RWPE2 (cell line): ENCODE measurements at regions not wholly inside any gene's neighbourhood (a gene's known extent, or its start where the extent isn't known, plus 50 kb on each side); places are given as distances from the start of the nearest gene placed in this dataset.
"Not testable (repeated sequence)": the region's sequence is repeated elsewhere in the genome, so short reads cannot be mapped to it uniquely, and the experiment has no call there.

Source experiments
- ATAC-seq: fragments of 200-7000 bp; cut with Tn5 transposase; 3 replicates; pipeline ENCODE4 v1.9.1; 2021; ENCODE audit warnings: low read depth
- DNase-seq: peaks from one replicate; pipeline ENCODE4 v3.0.0-alpha.2; 2020; ENCODE audit warnings: low spot score
- H3K27ac ChIP-seq: fragments of 450-650 bp; 2 replicates; pipeline ENCODE4 v1.5.1; 2017; ENCODE audit warnings: mild to moderate bottlenecking; ENCODE audit not compliant: poor library complexity, severe bottlenecking
- H3K27me3 ChIP-seq: fragments of 250-450 bp; sonication (Bioruptor Pico); 2 replicates; pipeline ENCODE4 v1.5.1; 2021; ENCODE audit warnings: mild to moderate bottlenecking, moderate library complexity; ENCODE audit not compliant: insufficient read depth, poor library complexity, severe bottlenecking
- H3K36me3 ChIP-seq: fragments of 250-450 bp; sonication (Bioruptor Pico); 2 replicates; pipeline ENCODE4 v1.5.1; 2020; ENCODE audit warnings: low read depth, mild to moderate bottlenecking, moderate library complexity
- H3K4me1 ChIP-seq: fragments of 250-450 bp; sonication (Bioruptor Pico); 2 replicates; pipeline ENCODE4 v1.5.1; 2021; ENCODE audit warnings: mild to moderate bottlenecking, moderate library complexity; ENCODE audit not compliant: insufficient read depth, poor library complexity, severe bottlenecking
- H3K4me3 ChIP-seq: fragments of 250-450 bp; sonication (Bioruptor Pico); 2 replicates; pipeline ENCODE4 v1.5.1; 2021; ENCODE audit warnings: mild to moderate bottlenecking, moderate library complexity; ENCODE audit not compliant: severe bottlenecking
- H3K9me3 ChIP-seq: fragments of 250-450 bp; sonication (Bioruptor Pico); 2 replicates; pipeline ENCODE4 v1.5.1; 2021; ENCODE audit warnings: mild to moderate bottlenecking, moderate library complexity; ENCODE audit not compliant: severe bottlenecking
- TF ChIP-seq, protein P1 (sequence below): fragments of 450-650 bp; IDR thresholded peaks from one replicate; pipeline ENCODE4 v1.5.1; 2017; ENCODE audit warnings: mild to moderate bottlenecking, moderate library complexity; ENCODE audit not compliant: poor library complexity, severe bottlenecking

DNA sequence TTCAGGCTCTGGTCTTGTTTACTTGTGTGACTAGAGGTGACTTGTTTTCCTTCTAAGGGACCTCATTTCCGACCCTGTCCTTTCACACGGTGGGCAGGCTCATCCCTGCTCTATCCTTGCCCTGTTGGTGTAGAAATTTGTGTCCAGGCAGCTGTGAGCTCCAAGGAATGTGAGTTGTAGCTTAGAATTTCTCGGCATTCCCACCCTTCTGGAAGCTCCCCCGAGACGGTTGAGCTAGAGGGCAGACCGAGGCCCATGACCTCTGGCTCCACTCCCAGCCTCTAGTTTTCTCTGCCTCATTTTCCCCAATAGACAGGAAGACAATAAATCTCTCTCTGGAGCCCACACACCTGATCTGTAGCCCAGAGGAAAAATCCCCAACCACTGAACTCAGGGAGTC is 100.9 kb downstream of the NAV1 start:
- Histone ChIP-seq H3K9me3 (no peaks in the 10 kb centered on the region), H3K4me1 (no peaks in the 10 kb centered on the region), H3K27me3 (no peaks in the 10 kb centered on the region), H3K27ac (no peak overlapping the region), H3K36me3 (no peaks in the 10 kb centered on the region), H3K4me3 (no peak overlapping the region)
- no peak for DNase-seq
- ATAC-seq, result no peak
- TF ChIP-seq, protein P1, sequence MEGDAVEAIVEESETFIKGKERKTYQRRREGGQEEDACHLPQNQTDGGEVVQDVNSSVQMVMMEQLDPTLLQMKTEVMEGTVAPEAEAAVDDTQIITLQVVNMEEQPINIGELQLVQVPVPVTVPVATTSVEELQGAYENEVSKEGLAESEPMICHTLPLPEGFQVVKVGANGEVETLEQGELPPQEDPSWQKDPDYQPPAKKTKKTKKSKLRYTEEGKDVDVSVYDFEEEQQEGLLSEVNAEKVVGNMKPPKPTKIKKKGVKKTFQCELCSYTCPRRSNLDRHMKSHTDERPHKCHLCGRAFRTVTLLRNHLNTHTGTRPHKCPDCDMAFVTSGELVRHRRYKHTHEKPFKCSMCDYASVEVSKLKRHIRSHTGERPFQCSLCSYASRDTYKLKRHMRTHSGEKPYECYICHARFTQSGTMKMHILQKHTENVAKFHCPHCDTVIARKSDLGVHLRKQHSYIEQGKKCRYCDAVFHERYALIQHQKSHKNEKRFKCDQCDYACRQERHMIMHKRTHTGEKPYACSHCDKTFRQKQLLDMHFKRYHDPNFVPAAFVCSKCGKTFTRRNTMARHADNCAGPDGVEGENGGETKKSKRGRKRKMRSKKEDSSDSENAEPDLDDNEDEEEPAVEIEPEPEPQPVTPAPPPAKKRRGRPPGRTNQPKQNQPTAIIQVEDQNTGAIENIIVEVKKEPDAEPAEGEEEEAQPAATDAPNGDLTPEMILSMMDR, result no peak

GRCh38 chr1:201640624-201641023 is 101.7 kb downstream of the NAV1 start:
- H3K9me3 ChIP-seq, result no peaks in the 10 kb centered on the region
- no peaks in the 10 kb centered on the region for H3K4me1 ChIP-seq
- no peaks in the 10 kb centered on the region for H3K27me3 ChIP-seq
- no peaks in the 10 kb centered on the region for H3K36me3 ChIP-seq
- TF ChIP-seq, protein P1, result no peak
- H3K27ac ChIP-seq, result no peak overlapping the region
- no peak for DNase-seq
- H3K4me3 ChIP-seq, result no peak overlapping the region
- ATAC-seq, result no peak

GRCh38 chr1:201641524-201642253 is 102.8 kb downstream of the NAV1 start:
- Histone ChIP-seq H3K9me3 (no peaks in the 10 kb centered on the region), H3K27ac (no peak overlapping the region), H3K36me3 (no peaks in the 10 kb centered on the region), H3K4me1 (no peaks in the 10 kb centered on the region), H3K4me3 (no peak overlapping the region), H3K27me3 (no peaks in the 10 kb centered on the region)
- TF ChIP-seq, protein P1, result no peak
- ATAC-seq (no peak), DNase-seq (no peak)

DNA sequence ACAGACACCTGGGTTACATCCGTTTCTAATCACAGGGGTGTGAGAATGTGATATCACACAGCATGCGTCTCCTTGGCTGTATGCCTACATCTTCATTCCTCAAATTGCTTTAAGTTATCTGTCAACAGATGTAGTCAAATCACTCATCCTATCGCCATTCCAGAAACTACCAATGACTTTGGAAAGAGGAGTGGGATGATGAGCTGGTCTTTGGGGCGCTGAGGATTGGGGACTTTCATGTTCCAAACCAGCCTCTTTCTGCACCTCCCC is 104.8 kb downstream of the NAV1 start:
- no peak overlapping the region for H3K4me3 ChIP-seq
- DNase-seq (no peak), ATAC-seq (no peak)
- no peaks in the 10 kb centered on the region for H3K9me3 ChIP-seq
- TF ChIP-seq, protein P1, result no peak
- no peak overlapping the region for H3K27ac ChIP-seq
- no peaks in the 10 kb centered on the region for H3K36me3 ChIP-seq
- H3K27me3 ChIP-seq, result no peaks in the 10 kb centered on the region
- H3K4me1 ChIP-seq, result no peaks in the 10 kb centered on the region

GRCh38 chr1:201644197-201644596 is 105.3 kb downstream of the NAV1 start:
- Histone ChIP-seq H3K27me3 (no peaks in the 10 kb centered on the region), H3K4me1 (no peaks in the 10 kb centered on the region), H3K9me3 (no peaks in the 10 kb centered on the region), H3K27ac (no peak overlapping the region), H3K4me3 (no peak overlapping the region), H3K36me3 (no peaks in the 10 kb centered on the region)
- TF ChIP-seq, protein P1, result no peak
- ATAC-seq, result no peak
- DNase-seq, result no peak

- not testable (repeated sequence) for DNase-seq
Observed at GRCh38 chr1:201645000-201645399, 106.1 kb downstream of the NAV1 start.

More at GRCh38 chr1:201645000-201645399, 106.1 kb downstream of the NAV1 start:
- H3K27ac ChIP-seq, H3K27me3 ChIP-seq, ATAC-seq, H3K9me3 ChIP-seq, H3K4me1 ChIP-seq, H3K4me3 ChIP-seq, H3K36me3 ChIP-seq: not testable (repeated sequence)
